NOMO-1 (cell line): ENCODE measurements at regions not wholly inside any gene's neighbourhood (a gene's known extent, or its start where the extent isn't known, plus 50 kb on each side); places are given as distances from the start of the nearest gene placed in this dataset.
A peak's percentile ranks its signal among the peaks of the same experiment; 100 is the strongest.

Source experiments
- DNase-seq, 2 experiments: peaks; one replicate each; lab custom pipeline; 2025; ENCODE audit not compliant: unreplicated experiment in 2 of 2; lab: John Stamatoyannopoulos, UW

DNA sequence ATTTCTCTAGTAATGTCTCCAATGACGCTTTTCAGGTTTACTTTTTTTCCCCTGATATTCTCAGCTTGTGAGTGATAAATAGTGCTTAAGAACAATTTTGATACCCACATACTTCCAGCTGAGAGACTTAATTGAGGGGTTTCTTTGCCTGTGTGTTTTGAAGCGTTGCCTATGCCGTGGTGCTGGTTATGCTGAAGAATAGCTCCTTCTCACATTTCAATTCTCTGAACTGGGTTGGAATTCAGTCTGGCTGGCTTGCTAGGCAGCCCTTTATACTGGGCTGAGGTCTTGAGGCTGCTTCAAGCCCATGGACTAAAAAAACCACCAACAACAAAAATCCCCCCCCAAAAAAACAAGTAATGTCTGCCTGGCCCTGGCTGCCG lies 87.4 kb downstream of the CHST2 start:
- DNase-seq: no peak

DNA sequence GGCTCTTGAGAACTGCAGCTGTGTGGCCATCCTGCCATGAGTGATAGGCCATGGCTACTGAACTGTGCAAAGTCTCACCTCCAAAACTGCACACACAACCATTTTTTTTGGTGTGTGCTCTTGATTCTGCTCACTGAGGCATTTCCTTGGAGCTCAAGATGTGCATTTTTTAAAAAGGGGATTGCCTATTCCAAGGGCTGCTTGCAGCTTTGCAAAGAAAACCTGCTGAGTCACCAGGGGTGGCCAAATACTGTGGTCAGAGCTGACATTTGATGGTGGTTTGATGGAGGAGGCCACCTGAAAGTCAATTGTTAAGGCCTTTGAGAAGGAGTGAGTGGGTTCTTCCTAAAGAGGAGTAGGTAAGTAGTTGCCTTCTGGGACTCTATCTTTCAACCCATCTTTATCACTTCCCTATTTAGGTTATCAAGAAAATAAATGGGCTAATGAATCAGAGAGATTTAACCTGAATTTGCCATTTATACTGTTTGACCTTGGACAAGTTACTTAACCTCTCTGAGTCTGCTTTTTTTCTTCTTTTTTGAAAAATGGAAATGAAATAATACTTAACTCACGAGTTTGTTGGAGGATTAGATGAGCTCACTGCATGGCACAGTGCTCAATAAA lies 87.9 kb downstream of the CHST2 start:
- DNase-seq: peak; percentile 65 to 68

DNA sequence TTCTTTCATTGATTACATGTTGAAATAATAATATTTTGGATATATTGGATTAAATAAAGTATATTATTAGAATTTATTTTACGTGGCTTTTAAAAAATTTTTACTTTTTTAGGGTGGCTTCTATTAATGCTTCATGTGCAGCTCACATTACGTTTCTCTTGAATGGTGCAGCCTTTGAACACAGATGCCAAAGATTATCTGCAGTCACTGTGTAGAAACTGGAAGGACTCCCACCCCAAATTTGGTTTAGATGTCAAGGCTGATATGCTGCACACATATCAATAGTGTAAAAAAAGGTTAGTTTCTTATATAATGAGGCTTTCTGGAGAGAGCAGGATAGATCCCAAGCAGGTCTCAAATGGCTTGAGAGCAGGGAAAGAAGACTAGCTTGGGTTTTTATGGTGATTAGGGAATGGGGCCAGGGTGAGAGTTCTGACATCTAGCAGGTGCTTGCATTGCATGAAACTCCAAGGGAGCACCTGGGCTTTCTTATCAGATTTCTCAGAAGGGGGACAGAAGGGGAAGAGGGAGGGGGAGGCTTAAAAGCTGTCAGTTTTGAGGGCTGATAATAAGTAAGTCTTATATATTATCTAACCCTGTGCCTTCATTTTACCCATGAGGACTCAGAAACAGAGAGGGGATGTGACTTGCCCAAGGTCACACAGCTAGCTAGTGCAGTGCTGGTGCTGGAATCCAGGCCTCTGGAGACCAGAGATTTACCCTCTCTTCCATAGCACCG lies 89.6 kb downstream of the CHST2 start:
- DNase-seq: no peak

DNA sequence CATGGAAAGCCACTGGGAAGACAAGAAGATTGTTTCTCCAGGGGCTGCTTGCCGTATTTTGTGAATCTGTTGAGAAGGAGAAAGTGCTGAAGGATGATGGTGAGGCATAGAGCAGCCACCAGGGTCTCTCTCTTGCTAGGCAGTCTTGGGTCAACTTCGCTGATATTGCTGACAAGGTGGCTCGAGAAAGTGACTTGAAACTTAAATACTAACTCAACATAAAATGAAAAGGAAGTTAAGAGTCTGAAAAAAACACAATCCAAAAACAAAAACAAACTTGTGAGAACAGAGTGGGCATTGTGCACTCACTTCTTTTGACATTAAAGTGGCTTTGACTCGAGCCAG lies 90.1 kb downstream of the CHST2 start:
- DNase-seq: no peak

DNA sequence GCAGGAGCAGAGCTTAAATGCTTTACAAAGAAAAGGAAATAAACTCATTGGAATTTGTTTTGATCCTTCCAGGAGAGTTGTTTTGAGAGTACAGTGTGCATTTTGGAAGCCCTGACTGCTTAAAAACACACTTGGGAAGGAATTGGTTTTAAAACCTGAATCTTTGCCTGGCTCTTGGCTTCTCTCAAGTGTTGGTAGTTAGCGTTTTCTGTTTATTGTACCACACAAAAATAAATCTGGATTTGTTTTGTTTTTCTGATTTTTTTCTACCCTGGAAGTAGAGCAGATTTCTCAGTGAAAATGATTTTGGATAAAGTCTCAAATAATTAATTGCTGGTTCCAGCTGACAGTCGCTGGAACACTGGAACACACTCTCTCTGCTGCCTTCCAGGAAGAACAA lies 90.6 kb downstream of the CHST2 start:
- DNase-seq: no peak

DNA sequence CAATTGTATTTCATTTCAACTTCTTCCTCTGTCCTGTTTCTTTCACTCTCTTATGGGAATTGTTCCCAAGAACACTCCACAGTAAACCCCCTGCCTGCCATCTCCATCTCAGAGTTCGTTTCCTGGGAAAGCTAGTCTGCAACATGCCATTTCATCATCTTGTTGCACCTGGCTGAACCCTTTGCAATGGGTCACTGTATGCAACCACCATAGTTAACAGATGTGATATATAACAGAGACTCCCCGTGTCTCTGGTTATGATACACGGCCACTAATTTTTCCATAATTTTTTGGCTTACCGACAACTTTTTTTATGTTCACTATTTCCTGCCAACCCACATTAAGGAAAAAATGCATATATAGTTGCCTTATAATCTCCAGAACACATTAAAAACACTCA lies 95.5 kb downstream of the CHST2 start:
- DNase-seq: no peak
